Smooth muscle cell (in vitro differentiated cells): ENCODE measurements at regions not wholly inside any gene's neighbourhood (a gene's known extent, or its start where the extent isn't known, plus 50 kb on each side); places are given as distances from the start of the nearest gene placed in this dataset.
"Not testable (repeated sequence)": the region's sequence is repeated elsewhere in the genome, so short reads cannot be mapped to it uniquely, and the experiment has no call there.

ENCODE experiments used
- DNase-seq: peaks from one replicate; lab custom pipeline; 2025; ENCODE audit not compliant: unreplicated experiment; lab: John Stamatoyannopoulos, UW
- H2AFZ ChIP-seq: fragments of 200-600 bp; sonication (generic); 2 replicates; pipeline ENCODE4 v1.6.0; 2016; ENCODE audit warnings: antibody characterized with exemption, low read depth, mild to moderate bottlenecking
- H3F3A ChIP-seq: fragments of 200-600 bp; sonication (generic); 2 replicates; pipeline ENCODE4 v1.6.0; 2017; ENCODE audit warnings: antibody characterized with exemption, low read depth
- H3K27ac ChIP-seq: fragments of 200-600 bp; sonication (generic); 2 replicates; pipeline ENCODE4 v1.5.1; 2016; ENCODE audit warnings: low read depth, mild to moderate bottlenecking
- H3K27me3 ChIP-seq: fragments of 200-600 bp; sonication (generic); 2 replicates; pipeline ENCODE4 v1.6.1; 2016; ENCODE audit warnings: low read depth, mild to moderate bottlenecking
- H3K36me3 ChIP-seq: fragments of 200-600 bp; sonication (generic); 2 replicates; pipeline ENCODE4 v1.5.1; 2016; ENCODE audit warnings: low read depth
- H3K4me1 ChIP-seq: fragments of 200-600 bp; sonication (generic); 2 replicates; pipeline ENCODE4 v1.5.1; 2016; ENCODE audit warnings: low read depth
- H3K4me2 ChIP-seq: fragments of 200-600 bp; sonication (generic); 2 replicates; pipeline ENCODE4 v1.6.0; 2016; ENCODE audit warnings: mild to moderate bottlenecking
- H3K4me3 ChIP-seq: fragments of 200-600 bp; sonication (generic); 2 replicates; pipeline ENCODE4 v1.5.1; 2016; ENCODE audit warnings: mild to moderate bottlenecking
- H3K79me2 ChIP-seq: fragments of 200-600 bp; sonication (generic); 2 replicates; pipeline ENCODE4 v1.6.0; 2016; ENCODE audit warnings: low read depth, mild to moderate bottlenecking
- H3K9ac ChIP-seq: fragments of 200-600 bp; sonication (generic); 2 replicates; pipeline ENCODE4 v1.6.0; 2016; ENCODE audit warnings: low read depth
- H3K9me3 ChIP-seq: fragments of 200-600 bp; sonication (generic); replicated peaks from 2 replicates; pipeline ENCODE4 v1.5.1; 2016; ENCODE audit warnings: low read depth
- H4K20me1 ChIP-seq: fragments of 200-600 bp; sonication (generic); 2 replicates; pipeline ENCODE4 v1.6.0; 2016; ENCODE audit warnings: low read depth
- CTCF ChIP-seq: fragments of 200-600 bp; sonication (generic); IDR thresholded peaks from 2 replicates; pipeline ENCODE4 v1.5.1; 2017; ENCODE audit warnings: borderline replicate concordance, mild to moderate bottlenecking, antibody characterized with exemption; ENCODE audit not compliant: insufficient read depth, poor library complexity, severe bottlenecking
- WGBS: methylation state at CpG from one replicate; pipeline ENCODE4 v1.1.7; 2016; ENCODE audit warnings: low lambda C conversion rate; 5-methylcytosine and 5-hydroxymethylcytosine counted together

- peak overlapping the region; percentile 6 for H3K4me2 ChIP-seq
- no peaks in the 10 kb centered on the region for H4K20me1 ChIP-seq
- no peak for TF ChIP-seq CTCF
- no peak for DNase-seq
- H3K4me1 ChIP-seq = no peaks in the 10 kb centered on the region
- H3K4me3 ChIP-seq = no peak overlapping the region
- peak overlapping the region; percentile 31 for H3K9ac ChIP-seq
- no peaks in the 10 kb centered on the region for H3K36me3 ChIP-seq
- H3F3A ChIP-seq = no peaks in the 10 kb centered on the region
- H3K9me3 ChIP-seq = no peaks in the 10 kb centered on the region
- H3K27me3 ChIP-seq = no peaks in the 10 kb centered on the region
- 64% methylated on average over 9 of the region's 9 CpGs for WGBS
- no peak overlapping the region for H3K27ac ChIP-seq
- H3K79me2 ChIP-seq = no peaks in the 10 kb centered on the region
- H2AFZ ChIP-seq = peak overlapping the region; percentile 69
These were observed 80.3 kb upstream of the UCN3 start for GRCh38 chr10:5284311-5285057.

DNA sequence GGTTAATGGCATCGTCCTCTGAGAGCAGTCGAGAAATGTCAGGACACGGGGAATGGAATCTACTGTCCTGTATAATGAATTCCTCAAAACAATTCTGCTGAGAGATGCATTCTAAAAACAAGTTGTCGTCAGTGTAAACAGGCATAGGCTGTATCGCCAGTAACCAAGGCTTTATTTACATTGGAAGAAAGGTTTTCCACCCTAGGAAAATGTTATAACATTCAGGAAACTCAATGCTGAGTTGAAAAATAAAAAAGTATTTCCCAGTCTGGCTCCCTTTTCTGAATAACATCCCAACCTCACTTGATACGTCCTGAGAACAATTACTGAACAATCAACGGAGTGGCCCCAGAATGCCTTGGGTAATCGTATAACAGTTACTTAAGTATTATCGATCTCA, 79.6 kb upstream of the UCN3 start:
- H3K27me3 ChIP-seq = no peaks in the 10 kb centered on the region
- H3K4me2 ChIP-seq = no peak overlapping the region
- DNase-seq = no peak
- TF ChIP-seq CTCF = no peak
- H3K36me3 ChIP-seq = no peaks in the 10 kb centered on the region
- H3F3A ChIP-seq = no peaks in the 10 kb centered on the region
- H3K4me1 ChIP-seq = no peaks in the 10 kb centered on the region
- no peak overlapping the region for H2AFZ ChIP-seq
- WGBS = 82% methylated on average over 9 of the region's 9 CpGs
- no peaks in the 10 kb centered on the region for H3K79me2 ChIP-seq
- H3K9me3 ChIP-seq = no peaks in the 10 kb centered on the region
- no peak overlapping the region for H3K9ac ChIP-seq
- no peak overlapping the region for H3K27ac ChIP-seq
- H4K20me1 ChIP-seq = no peaks in the 10 kb centered on the region
- no peak overlapping the region for H3K4me3 ChIP-seq

DNA sequence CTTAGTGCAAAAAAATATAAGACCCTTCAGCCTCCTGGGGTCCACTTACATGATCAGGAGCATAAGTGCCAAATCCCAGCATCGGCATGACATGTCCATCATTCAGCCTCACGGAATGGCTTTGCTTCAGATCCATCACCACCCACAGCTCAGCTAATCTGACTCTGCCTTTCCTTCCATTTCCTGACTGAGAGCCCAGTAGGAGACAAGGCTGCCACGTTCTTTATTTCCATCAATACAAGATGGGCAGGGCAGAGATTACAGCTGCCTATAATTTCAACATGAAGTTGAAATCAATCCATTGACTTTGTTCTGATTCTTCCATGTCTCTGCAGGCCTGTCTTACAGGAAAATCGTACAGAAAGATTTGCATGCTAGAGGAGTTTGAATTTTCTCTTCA, 76.4 kb upstream of the UCN3 start:
- H3K36me3 ChIP-seq = no peaks in the 10 kb centered on the region
- H3K4me3 ChIP-seq = no peak overlapping the region
- peaks cover 21% of the 10 kb centered on the region for H3F3A ChIP-seq
- peaks cover 8% of the 10 kb centered on the region for H3K4me1 ChIP-seq
- no peaks in the 10 kb centered on the region for H4K20me1 ChIP-seq
- WGBS = 68% methylated on average over 4 of the region's 4 CpGs
- H3K79me2 ChIP-seq = no peaks in the 10 kb centered on the region
- no peaks in the 10 kb centered on the region for H3K9me3 ChIP-seq
- H2AFZ ChIP-seq = no peak overlapping the region
- TF ChIP-seq CTCF = no peak
- no peaks in the 10 kb centered on the region for H3K27me3 ChIP-seq
- no peak overlapping the region for H3K4me2 ChIP-seq
- H3K27ac ChIP-seq = no peak overlapping the region
- H3K9ac ChIP-seq = no peak overlapping the region
- DNase-seq = no peak

- not testable (repeated sequence) for H3K9ac ChIP-seq, H3K79me2 ChIP-seq
- WGBS = 91% methylated on average over 1 of the region's 1 CpG
These were observed 75.5 kb upstream of the UCN3 start for GRCh38 chr10:5289228-5289627.

More at GRCh38 chr10:5289228-5289627, 75.5 kb upstream of the UCN3 start:
- H3K36me3 ChIP-seq, H3K4me2 ChIP-seq, H3K9me3 ChIP-seq, H3K4me3 ChIP-seq, DNase-seq, H3K4me1 ChIP-seq, H3K27me3 ChIP-seq, H3K27ac ChIP-seq, H4K20me1 ChIP-seq, H2AFZ ChIP-seq: not testable (repeated sequence)
- peaks cover 21% of the 10 kb centered on the region for H3F3A ChIP-seq
